H9 (cell line): ENCODE measurements at regions not wholly inside any gene's neighbourhood (a gene's known extent, or its start where the extent isn't known, plus 50 kb on each side); places are given as distances from the start of the nearest gene placed in this dataset.

Experiments used
- DNase-seq: peaks from one replicate; pipeline ENCODE4 v3.0.0-alpha.2; 2017
- H2AFZ ChIP-seq: one replicate; pipeline ENCODE4 v1.6.1; 2013; ENCODE audit warnings: mild to moderate bottlenecking, low read length, control low read depth, moderate library complexity
- H2AK5ac ChIP-seq: 2 replicates; pipeline ENCODE4 v1.6.1; 2013; ENCODE audit warnings: low read length, control low read depth, mixed read lengths; ENCODE audit not compliant: insufficient read length
- H2BK120ac ChIP-seq: one replicate; pipeline ENCODE4 v1.6.1; 2013; ENCODE audit warnings: low read depth, mild to moderate bottlenecking, low read length, control low read depth, inconsistent platforms; ENCODE audit not compliant: poor library complexity, severe bottlenecking
- H2BK12ac ChIP-seq: 2 replicates; pipeline ENCODE4 v1.6.1; 2013; ENCODE audit warnings: low read length, control low read depth, mixed read lengths, low read depth; ENCODE audit not compliant: insufficient read length
- H2BK15ac ChIP-seq: 2 replicates; pipeline ENCODE4 v1.6.1; 2013; ENCODE audit warnings: low read depth, low read length, control low read depth
- H2BK20ac ChIP-seq: one replicate; pipeline ENCODE4 v1.6.1; 2013; ENCODE audit warnings: low read depth, mild to moderate bottlenecking, low read length, control low read depth, inconsistent platforms; ENCODE audit not compliant: poor library complexity, severe bottlenecking
- H2BK5ac ChIP-seq: 2 replicates; pipeline ENCODE4 v1.6.1; 2013; ENCODE audit warnings: low read length, control low read depth, mixed read lengths; ENCODE audit not compliant: insufficient read length
- H3K14ac ChIP-seq: 2 replicates; pipeline ENCODE4 v1.6.1; 2013; ENCODE audit warnings: low read length, control low read depth; ENCODE audit not compliant: insufficient read depth
- H3K18ac ChIP-seq: 2 replicates; pipeline ENCODE4 v1.6.1; 2013; ENCODE audit warnings: low read depth, mild to moderate bottlenecking, mixed read lengths, low read length, control low read depth; ENCODE audit not compliant: insufficient read length
- H3K23ac ChIP-seq: 2 replicates; pipeline ENCODE4 v1.6.1; 2013; ENCODE audit warnings: low read length, control low read depth, mixed read lengths, low read depth; ENCODE audit not compliant: insufficient read length
- H3K23me2 ChIP-seq: 2 replicates; pipeline ENCODE4 v1.6.1; 2013; ENCODE audit warnings: low read depth, mild to moderate bottlenecking, mixed read lengths, low read length, control low read depth; ENCODE audit not compliant: insufficient read length, poor library complexity, severe bottlenecking
- H3K27ac ChIP-seq: 2 replicates; pipeline ENCODE4 v1.5.1; 2013; ENCODE audit warnings: low read length, control low read depth, mixed read lengths, low read depth; ENCODE audit not compliant: insufficient read length
- H3K27me3 ChIP-seq: 2 replicates; pipeline ENCODE4 v1.6.1; 2013; ENCODE audit warnings: low read length, control low read depth, inconsistent platforms; ENCODE audit not compliant: insufficient read depth
- H3K4ac ChIP-seq: 2 replicates; pipeline ENCODE4 v1.6.1; 2013; ENCODE audit warnings: low read depth, mild to moderate bottlenecking, control low read depth, inconsistent platforms, low read length, moderate library complexity
- H3K4me1 ChIP-seq: 2 replicates; pipeline ENCODE4 v1.6.1; 2013; ENCODE audit warnings: low read length, control low read depth, inconsistent platforms; ENCODE audit not compliant: insufficient read depth
- H3K4me2 ChIP-seq: 2 replicates; pipeline ENCODE4 v1.6.1; 2013; ENCODE audit warnings: low read length, control low read depth, mixed read lengths; ENCODE audit not compliant: insufficient read length, insufficient read depth
- H3K56ac ChIP-seq: 2 replicates; pipeline ENCODE4 v1.6.1; 2013; ENCODE audit warnings: low read depth, mild to moderate bottlenecking, mixed read lengths, low read length, control low read depth; ENCODE audit not compliant: insufficient read length
- H3K79me1 ChIP-seq: 2 replicates; pipeline ENCODE4 v1.6.1; 2013; ENCODE audit warnings: low read depth, mild to moderate bottlenecking, moderate library complexity, low read length, control low read depth, inconsistent platforms; ENCODE audit not compliant: insufficient read depth, poor library complexity, severe bottlenecking
- H3K79me2 ChIP-seq: 2 replicates; pipeline ENCODE4 v1.6.1; 2013; ENCODE audit warnings: low read length, control low read depth, inconsistent platforms; ENCODE audit not compliant: insufficient read depth
- H3K9ac ChIP-seq: 2 replicates; pipeline ENCODE4 v1.6.1; 2013; ENCODE audit warnings: low read length, control low read depth, mixed read lengths; ENCODE audit not compliant: insufficient read length; ENCODE audit errors: extremely low read depth
- H3K9me3 ChIP-seq: one replicate; pipeline ENCODE4 v1.6.1; 2013; ENCODE audit warnings: low read depth, low read length, inconsistent platforms; ENCODE audit not compliant: control insufficient read depth
- H3T11ph ChIP-seq: one replicate; pipeline ENCODE4 v1.6.1; 2013; ENCODE audit warnings: mild to moderate bottlenecking, low read length, control low read depth, inconsistent platforms
- H4K20me1 ChIP-seq: one replicate; pipeline ENCODE4 v1.6.1; 2013; ENCODE audit not compliant: control insufficient read depth, insufficient read length, insufficient read depth
- H4K5ac ChIP-seq: 2 replicates; pipeline ENCODE4 v1.6.1; 2013; ENCODE audit warnings: low read depth, mild to moderate bottlenecking, mixed read lengths, low read length, control low read depth; ENCODE audit not compliant: insufficient read length
- H4K8ac ChIP-seq: replicated peaks from 2 replicates; pipeline ENCODE4 v1.6.1; 2013; ENCODE audit warnings: low read length, control low read depth, mixed read lengths, low read depth; ENCODE audit not compliant: insufficient read length
- H4K91ac ChIP-seq: 2 replicates; pipeline ENCODE4 v1.6.1; 2013; ENCODE audit warnings: low read depth, mild to moderate bottlenecking, moderate library complexity, mixed read lengths, low read length, control low read depth; ENCODE audit not compliant: insufficient read length
- H3K27ac Mint-ChIP-seq, 3 experiments: 2 replicates in 2 of 3; 3 replicates in 1 of 3; pipeline ENCODE4 v1.8.0; 2020 to 2021; ENCODE audit warnings: mixed read lengths in 3 of 3, mild to moderate bottlenecking in 1 of 3, moderate library complexity in 1 of 3
- H3K27me3 Mint-ChIP-seq: 2 replicates; pipeline ENCODE4 v1.8.0; 2021; ENCODE audit warnings: low read depth, mild to moderate bottlenecking, moderate library complexity, mixed read lengths
- H3K36me3 Mint-ChIP-seq, 3 experiments: 2 replicates in 2 of 3; 3 replicates in 1 of 3; pipeline ENCODE4 v1.8.0; 2020 to 2021; ENCODE audit warnings: low read depth in 3 of 3, mixed read lengths in 3 of 3; ENCODE audit not compliant: insufficient read depth in 1 of 3
- H3K4me1 Mint-ChIP-seq, 2 experiments: 2 replicates each; pipeline ENCODE4 v1.8.0; 2020; ENCODE audit warnings: mixed read lengths in 2 of 2
- H3K4me3 Mint-ChIP-seq, 2 experiments: 2 replicates in 1 of 2; 3 replicates in 1 of 2; pipeline ENCODE4 v1.8.0; 2020 to 2021; ENCODE audit warnings: mild to moderate bottlenecking in 2 of 2, mixed read lengths in 2 of 2, moderate library complexity in 1 of 2
- H3K9me3 Mint-ChIP-seq, 2 experiments: 2 replicates in 1 of 2; 3 replicates in 1 of 2; pipeline ENCODE4 v1.8.0; 2020; ENCODE audit warnings: mild to moderate bottlenecking in 2 of 2, mixed read lengths in 2 of 2, moderate library complexity in 1 of 2
- CTCF ChIP-seq: fragments of 200-600 bp; sonication (generic); conservative IDR thresholded peaks from 3 replicates; pipeline ENCODE4 v1.8.0; 2021; ENCODE audit warnings: antibody characterized with exemption, mild to moderate bottlenecking
- WGBS: extraction: QIAGEN DNeasy Blood & Tissue Kit; methylation state at CpG from one replicate; pipeline ENCODE4 v1.1.7; 2013; ENCODE audit warnings: missing lambda C conversion rate, low lambda C conversion rate, mixed read lengths; ENCODE audit not compliant: insufficient read length; ENCODE audit errors: extremely low coverage; 5-methylcytosine and 5-hydroxymethylcytosine counted together

- Histone ChIP-seq H2BK5ac (no peak overlapping the region), H3K27ac (no peak overlapping the region), H2AK5ac (no peak overlapping the region), H3K4ac (no peak overlapping the region), H4K8ac (no peak overlapping the region), H3K9me3 (no peaks in the 10 kb centered on the region), H2BK20ac (no peak overlapping the region), H3K56ac (no peak overlapping the region), H3K27me3 (no peaks in the 10 kb centered on the region), H3K79me2 (no peaks in the 10 kb centered on the region), H4K5ac (no peak overlapping the region), H3K18ac (no peak overlapping the region), H2AFZ (no peak overlapping the region), H3K79me1 (no peaks in the 10 kb centered on the region), H3K9ac (no peak overlapping the region), H3K23ac (no peak overlapping the region), H2BK15ac (no peak overlapping the region), H4K91ac (no peak overlapping the region), H4K20me1 (no peaks in the 10 kb centered on the region), H2BK12ac (no peak overlapping the region), H3T11ph (no peak overlapping the region), H3K4me2 (no peak overlapping the region), H3K14ac (no peak overlapping the region), H3K4me1 (no peaks in the 10 kb centered on the region), H2BK120ac (no peak overlapping the region), H3K23me2 (no peaks in the 10 kb centered on the region)
- H3K36me3 Mint-ChIP-seq: 0 out of 7 replicates have a peak, but pooled peaks cover 0 to 2% (median 0%) of the 10 kb centered on the region in 3 experiments
- WGBS: no CpG with 5 or more reads among the region's 1 CpG
- no peak overlapping the region for H3K4me3 Mint-ChIP-seq
- H3K27me3 Mint-ChIP-seq: no peaks in the 10 kb centered on the region
- no peak overlapping the region for H3K27ac Mint-ChIP-seq
- no peaks in the 10 kb centered on the region for H3K4me1 Mint-ChIP-seq
- no peak for DNase-seq
- no peak for TF ChIP-seq CTCF
- no peaks in the 10 kb centered on the region for H3K9me3 Mint-ChIP-seq
Observed at GRCh38 chr4:138298866-138299265, 56.7 kb upstream of the SLC7A11 start.
